ENCODE measurements at regions not wholly inside any gene's neighbourhood (a gene's known extent, or its start where the extent isn't known, plus 50 kb on each side); places are given as distances from the start of the nearest gene placed in this dataset.

GRCh38 chr1:244273845-244274619, 177.7 kb downstream of the ADSS2 start (continued):
- TF ChIP-seq, protein P1, sequence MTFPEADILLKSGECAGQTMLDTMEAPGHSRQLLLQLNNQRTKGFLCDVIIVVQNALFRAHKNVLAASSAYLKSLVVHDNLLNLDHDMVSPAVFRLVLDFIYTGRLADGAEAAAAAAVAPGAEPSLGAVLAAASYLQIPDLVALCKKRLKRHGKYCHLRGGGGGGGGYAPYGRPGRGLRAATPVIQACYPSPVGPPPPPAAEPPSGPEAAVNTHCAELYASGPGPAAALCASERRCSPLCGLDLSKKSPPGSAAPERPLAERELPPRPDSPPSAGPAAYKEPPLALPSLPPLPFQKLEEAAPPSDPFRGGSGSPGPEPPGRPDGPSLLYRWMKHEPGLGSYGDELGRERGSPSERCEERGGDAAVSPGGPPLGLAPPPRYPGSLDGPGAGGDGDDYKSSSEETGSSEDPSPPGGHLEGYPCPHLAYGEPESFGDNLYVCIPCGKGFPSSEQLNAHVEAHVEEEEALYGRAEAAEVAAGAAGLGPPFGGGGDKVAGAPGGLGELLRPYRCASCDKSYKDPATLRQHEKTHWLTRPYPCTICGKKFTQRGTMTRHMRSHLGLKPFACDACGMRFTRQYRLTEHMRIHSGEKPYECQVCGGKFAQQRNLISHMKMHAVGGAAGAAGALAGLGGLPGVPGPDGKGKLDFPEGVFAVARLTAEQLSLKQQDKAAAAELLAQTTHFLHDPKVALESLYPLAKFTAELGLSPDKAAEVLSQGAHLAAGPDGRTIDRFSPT (tag by site-specific recombination; IDR thresholded peaks at IDR 0.05): 0 out of 2 replicates have a peak, but pooled peaks have one; percentile 29
- TF ChIP-seq, protein P2, sequence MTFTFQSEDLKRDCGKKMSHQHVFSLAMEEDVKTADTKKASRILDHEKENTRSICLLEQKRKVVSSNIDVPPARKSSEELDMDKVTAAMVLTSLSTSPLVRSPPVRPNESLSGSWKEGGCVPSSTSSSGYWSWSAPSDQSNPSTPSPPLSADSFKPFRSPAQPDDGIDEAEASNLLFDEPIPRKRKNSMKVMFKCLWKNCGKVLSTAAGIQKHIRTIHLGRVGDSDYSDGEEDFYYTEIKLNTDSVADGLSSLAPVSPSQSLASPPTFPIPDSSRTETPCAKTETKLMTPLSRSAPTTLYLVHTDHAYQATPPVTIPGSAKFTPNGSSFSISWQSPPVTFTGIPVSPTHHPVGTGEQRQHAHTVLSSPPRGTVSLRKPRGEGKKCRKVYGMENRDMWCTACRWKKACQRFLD (tag by site-specific recombination; IDR thresholded peaks at IDR 0.05): no peak
- TF ChIP-seq ZNF530 (tag by site-specific recombination; IDR thresholded peaks at IDR 0.05; ENCODE audit: low read depth) (no peak), ZNF677 (tag by site-specific recombination; IDR thresholded peaks at IDR 0.05) (no peak), ZNF169 (tag by site-specific recombination; IDR thresholded peaks at IDR 0.05) (no peak), ZNF776 (tag by site-specific recombination; IDR thresholded peaks at IDR 0.05; ENCODE audit: borderline replicate concordance) (no peak), ZNF274 (IDR thresholded peaks at IDR 0.05; ENCODE audit: low read length) (no peak), ZNF274 (tag by site-specific recombination; IDR thresholded peaks at IDR 0.05; ENCODE audit: borderline replicate concordance) (0 out of 2 replicates have a peak, but pooled peaks have one; percentile 13), EGR2 (tag by site-specific recombination; IDR thresholded peaks at IDR 0.05; ENCODE audit: low read depth) (no peak), OSR2 (tag by site-specific recombination; IDR thresholded peaks at IDR 0.05) (peak; percentile 67), PATZ1 (tag by site-specific recombination; IDR thresholded peaks at IDR 0.05) (no peak), SP7 (tag by site-specific recombination; IDR thresholded peaks at IDR 0.05) (0 out of 2 replicates have a peak, but pooled peaks have one; percentile 28)
- TF ChIP-seq, protein P3, sequence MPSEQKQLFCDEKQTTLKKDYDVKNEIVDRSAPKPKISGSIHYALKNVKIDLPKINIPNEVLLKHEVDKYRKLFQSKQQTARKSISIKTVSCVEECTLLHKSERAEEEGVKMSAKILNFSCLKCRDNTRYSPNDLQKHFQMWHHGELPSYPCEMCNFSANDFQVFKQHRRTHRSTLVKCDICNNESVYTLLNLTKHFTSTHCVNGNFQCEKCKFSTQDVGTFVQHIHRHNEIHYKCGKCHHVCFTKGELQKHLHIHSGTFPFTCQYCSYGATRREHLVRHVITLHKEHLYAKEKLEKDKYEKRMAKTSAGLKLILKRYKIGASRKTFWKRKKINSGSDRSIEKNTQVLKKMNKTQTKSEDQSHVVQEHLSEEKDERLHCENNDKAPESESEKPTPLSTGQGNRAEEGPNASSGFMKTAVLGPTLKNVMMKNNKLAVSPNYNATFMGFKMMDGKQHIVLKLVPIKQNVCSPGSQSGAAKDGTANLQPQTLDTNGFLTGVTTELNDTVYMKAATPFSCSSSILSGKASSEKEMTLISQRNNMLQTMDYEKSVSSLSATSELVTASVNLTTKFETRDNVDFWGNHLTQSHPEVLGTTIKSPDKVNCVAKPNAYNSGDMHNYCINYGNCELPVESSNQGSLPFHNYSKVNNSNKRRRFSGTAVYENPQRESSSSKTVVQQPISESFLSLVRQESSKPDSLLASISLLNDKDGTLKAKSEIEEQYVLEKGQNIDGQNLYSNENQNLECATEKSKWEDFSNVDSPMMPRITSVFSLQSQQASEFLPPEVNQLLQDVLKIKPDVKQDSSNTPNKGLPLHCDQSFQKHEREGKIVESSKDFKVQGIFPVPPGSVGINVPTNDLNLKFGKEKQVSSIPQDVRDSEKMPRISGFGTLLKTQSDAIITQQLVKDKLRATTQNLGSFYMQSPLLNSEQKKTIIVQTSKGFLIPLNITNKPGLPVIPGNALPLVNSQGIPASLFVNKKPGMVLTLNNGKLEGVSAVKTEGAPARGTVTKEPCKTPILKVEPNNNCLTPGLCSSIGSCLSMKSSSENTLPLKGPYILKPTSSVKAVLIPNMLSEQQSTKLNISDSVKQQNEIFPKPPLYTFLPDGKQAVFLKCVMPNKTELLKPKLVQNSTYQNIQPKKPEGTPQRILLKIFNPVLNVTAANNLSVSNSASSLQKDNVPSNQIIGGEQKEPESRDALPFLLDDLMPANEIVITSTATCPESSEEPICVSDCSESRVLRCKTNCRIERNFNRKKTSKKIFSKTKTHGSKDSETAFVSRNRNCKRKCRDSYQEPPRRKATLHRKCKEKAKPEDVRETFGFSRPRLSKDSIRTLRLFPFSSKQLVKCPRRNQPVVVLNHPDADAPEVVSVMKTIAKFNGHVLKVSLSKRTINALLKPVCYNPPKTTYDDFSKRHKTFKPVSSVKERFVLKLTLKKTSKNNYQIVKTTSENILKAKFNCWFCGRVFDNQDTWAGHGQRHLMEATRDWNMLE (tag by site-specific recombination; conservative IDR thresholded peaks at IDR 0.05; ENCODE audit: low read depth): no peak
- TF ChIP-seq, protein P4, sequence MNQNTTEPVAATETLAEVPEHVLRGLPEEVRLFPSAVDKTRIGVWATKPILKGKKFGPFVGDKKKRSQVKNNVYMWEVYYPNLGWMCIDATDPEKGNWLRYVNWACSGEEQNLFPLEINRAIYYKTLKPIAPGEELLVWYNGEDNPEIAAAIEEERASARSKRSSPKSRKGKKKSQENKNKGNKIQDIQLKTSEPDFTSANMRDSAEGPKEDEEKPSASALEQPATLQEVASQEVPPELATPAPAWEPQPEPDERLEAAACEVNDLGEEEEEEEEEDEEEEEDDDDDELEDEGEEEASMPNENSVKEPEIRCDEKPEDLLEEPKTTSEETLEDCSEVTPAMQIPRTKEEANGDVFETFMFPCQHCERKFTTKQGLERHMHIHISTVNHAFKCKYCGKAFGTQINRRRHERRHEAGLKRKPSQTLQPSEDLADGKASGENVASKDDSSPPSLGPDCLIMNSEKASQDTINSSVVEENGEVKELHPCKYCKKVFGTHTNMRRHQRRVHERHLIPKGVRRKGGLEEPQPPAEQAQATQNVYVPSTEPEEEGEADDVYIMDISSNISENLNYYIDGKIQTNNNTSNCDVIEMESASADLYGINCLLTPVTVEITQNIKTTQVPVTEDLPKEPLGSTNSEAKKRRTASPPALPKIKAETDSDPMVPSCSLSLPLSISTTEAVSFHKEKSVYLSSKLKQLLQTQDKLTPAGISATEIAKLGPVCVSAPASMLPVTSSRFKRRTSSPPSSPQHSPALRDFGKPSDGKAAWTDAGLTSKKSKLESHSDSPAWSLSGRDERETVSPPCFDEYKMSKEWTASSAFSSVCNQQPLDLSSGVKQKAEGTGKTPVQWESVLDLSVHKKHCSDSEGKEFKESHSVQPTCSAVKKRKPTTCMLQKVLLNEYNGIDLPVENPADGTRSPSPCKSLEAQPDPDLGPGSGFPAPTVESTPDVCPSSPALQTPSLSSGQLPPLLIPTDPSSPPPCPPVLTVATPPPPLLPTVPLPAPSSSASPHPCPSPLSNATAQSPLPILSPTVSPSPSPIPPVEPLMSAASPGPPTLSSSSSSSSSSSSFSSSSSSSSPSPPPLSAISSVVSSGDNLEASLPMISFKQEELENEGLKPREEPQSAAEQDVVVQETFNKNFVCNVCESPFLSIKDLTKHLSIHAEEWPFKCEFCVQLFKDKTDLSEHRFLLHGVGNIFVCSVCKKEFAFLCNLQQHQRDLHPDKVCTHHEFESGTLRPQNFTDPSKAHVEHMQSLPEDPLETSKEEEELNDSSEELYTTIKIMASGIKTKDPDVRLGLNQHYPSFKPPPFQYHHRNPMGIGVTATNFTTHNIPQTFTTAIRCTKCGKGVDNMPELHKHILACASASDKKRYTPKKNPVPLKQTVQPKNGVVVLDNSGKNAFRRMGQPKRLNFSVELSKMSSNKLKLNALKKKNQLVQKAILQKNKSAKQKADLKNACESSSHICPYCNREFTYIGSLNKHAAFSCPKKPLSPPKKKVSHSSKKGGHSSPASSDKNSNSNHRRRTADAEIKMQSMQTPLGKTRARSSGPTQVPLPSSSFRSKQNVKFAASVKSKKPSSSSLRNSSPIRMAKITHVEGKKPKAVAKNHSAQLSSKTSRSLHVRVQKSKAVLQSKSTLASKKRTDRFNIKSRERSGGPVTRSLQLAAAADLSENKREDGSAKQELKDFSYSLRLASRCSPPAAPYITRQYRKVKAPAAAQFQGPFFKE (tag by site-specific recombination; IDR thresholded peaks at IDR 0.05; ENCODE audit: borderline replicate concordance): no peak
- TF ChIP-seq, protein P5, sequence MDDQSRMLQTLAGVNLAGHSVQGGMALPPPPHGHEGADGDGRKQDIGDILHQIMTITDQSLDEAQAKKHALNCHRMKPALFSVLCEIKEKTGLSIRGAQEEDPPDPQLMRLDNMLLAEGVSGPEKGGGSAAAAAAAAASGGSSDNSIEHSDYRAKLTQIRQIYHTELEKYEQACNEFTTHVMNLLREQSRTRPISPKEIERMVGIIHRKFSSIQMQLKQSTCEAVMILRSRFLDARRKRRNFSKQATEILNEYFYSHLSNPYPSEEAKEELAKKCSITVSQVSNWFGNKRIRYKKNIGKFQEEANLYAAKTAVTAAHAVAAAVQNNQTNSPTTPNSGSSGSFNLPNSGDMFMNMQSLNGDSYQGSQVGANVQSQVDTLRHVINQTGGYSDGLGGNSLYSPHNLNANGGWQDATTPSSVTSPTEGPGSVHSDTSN (CRISPR knock-in tag; IDR thresholded peaks at IDR 0.05): no peak
- TF ChIP-seq, protein P6, sequence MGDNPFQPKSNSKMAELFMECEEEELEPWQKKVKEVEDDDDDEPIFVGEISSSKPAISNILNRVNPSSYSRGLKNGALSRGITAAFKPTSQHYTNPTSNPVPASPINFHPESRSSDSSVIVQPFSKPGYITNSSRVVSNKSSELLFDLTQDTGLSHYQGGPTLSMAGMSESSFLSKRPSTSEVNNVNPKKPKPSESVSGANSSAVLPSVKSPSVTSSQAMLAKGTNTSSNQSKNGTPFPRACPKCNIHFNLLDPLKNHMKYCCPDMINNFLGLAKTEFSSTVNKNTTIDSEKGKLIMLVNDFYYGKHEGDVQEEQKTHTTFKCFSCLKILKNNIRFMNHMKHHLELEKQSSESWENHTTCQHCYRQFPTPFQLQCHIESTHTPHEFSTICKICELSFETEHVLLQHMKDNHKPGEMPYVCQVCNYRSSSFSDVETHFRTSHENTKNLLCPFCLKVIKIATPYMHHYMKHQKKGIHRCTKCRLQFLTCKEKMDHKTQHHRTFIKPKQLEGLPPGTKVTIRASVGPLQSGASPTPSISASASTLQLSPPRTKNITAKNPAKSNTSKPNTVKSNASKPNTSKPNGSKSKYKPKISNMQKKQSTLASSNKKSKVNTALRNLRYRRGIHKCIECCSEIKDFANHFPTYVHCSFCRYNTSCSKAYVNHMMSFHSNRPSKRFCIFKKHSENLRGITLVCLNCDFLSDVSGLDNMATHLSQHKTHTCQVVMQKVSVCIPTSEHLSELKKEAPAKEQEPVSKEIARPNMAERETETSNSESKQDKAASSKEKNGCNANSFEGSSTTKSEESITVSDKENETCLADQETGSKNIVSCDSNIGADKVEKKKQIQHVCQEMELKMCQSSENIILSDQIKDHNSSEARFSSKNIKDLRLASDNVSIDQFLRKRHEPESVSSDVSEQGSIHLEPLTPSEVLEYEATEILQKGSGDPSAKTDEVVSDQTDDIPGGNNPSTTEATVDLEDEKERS (tag by site-specific recombination; IDR thresholded peaks at IDR 0.05): no peak
